ENCODE measurements at regions not wholly inside any gene's neighbourhood (a gene's known extent, or its start where the extent isn't known, plus 50 kb on each side); places are given as distances from the start of the nearest gene placed in this dataset.

DNA sequence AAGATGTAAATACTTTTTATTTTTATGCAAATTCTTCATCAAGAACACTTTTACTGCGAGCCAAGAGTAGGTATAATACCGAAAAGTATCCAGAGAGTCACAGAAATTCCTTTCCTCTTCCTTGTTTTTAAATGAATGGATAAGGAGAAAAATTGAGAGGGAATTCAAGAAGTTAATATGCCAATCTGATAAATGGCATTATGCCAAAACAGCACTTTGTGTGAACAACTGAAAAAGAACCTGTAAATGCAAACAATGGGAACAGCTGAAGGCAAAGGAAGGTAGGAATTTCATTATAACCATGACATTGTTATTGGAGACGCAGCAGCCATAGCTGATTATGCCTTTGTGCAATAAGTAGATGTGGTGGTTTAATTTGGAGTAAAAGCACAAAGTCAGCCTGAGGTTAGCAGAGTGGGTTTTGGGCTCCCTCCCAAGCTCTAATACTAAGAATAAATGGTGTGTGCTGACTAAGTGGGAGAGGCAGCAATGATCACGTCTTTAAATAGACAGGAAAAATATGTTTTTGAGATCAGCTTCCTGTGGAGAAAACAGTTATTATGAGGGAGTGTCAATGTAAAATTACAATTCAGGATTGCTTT is 209.8 kb upstream of the NDST4 start:
- Histone ChIP-seq H3K36me3 (ENCODE audit: low read depth) (no peaks in the 10 kb centered on the region), H3K9me3 (no peaks in the 10 kb centered on the region), H3K4me1 (ENCODE audit: low read depth) (no peaks in the 10 kb centered on the region), H3K4me3 (no peak overlapping the region)
- TF ChIP-seq, protein P1, sequence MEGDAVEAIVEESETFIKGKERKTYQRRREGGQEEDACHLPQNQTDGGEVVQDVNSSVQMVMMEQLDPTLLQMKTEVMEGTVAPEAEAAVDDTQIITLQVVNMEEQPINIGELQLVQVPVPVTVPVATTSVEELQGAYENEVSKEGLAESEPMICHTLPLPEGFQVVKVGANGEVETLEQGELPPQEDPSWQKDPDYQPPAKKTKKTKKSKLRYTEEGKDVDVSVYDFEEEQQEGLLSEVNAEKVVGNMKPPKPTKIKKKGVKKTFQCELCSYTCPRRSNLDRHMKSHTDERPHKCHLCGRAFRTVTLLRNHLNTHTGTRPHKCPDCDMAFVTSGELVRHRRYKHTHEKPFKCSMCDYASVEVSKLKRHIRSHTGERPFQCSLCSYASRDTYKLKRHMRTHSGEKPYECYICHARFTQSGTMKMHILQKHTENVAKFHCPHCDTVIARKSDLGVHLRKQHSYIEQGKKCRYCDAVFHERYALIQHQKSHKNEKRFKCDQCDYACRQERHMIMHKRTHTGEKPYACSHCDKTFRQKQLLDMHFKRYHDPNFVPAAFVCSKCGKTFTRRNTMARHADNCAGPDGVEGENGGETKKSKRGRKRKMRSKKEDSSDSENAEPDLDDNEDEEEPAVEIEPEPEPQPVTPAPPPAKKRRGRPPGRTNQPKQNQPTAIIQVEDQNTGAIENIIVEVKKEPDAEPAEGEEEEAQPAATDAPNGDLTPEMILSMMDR (IDR thresholded peaks at IDR 0.05), result no peak
- intact Hi-C loops (cut with DNase I, micrococcal nuclease), result no loop called here
- no peak for DNase-seq
- ATAC-seq, result no peak

DNA sequence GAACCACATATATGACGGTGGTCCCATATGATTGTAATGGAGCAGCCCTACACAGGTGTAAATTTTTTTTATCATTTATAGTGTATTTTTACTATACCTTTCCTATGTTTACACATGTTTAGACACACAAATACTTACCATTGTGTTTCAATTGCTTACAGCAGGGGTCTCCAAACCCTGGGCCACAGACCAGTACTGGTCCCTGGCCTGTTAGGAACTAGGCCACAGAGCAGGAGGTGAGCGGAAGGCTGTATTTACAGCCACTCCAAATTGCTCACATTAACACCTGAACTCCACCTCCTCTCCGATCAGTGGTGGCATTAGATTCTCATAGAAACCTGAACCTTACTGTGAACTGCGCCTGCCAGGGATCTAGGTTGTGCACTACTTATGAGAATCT is 201.8 kb upstream of the NDST4 start:
- TF ChIP-seq, protein P1 (IDR thresholded peaks at IDR 0.05), result no peak
- ATAC-seq (no peak), DNase-seq (no peak)
- H3K4me3 ChIP-seq, result no peak overlapping the region
- H3K4me1 ChIP-seq (ENCODE audit: low read depth), result no peaks in the 10 kb centered on the region
- no peaks in the 10 kb centered on the region for H3K36me3 ChIP-seq (ENCODE audit: low read depth)
- no peaks in the 10 kb centered on the region for H3K9me3 ChIP-seq
- intact Hi-C loops (cut with DNase I, micrococcal nuclease), result no loop called here

DNA sequence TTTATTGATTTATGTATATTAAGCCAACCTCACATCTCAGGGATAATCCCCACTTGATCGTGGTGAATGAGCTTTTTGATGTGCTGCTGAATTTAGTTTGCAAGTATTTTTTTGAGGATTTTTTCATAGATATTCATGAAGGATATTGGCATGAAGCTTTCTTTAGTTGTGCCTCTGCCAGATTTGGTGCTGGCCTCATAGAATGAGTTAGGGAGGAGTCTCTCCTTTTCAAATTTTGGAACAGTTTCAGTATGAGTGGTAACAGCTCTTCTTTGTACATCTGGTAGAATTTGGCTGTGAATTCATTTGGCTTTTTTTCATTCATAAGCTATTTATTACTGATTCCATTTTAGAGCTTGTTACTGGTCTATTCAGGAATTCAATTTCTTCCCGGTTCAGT is 197.2 kb upstream of the NDST4 start:
- no peak for DNase-seq
- TF ChIP-seq, protein P1 (IDR thresholded peaks at IDR 0.05), result no peak
- Histone ChIP-seq H3K9me3 (no peaks in the 10 kb centered on the region), H3K4me3 (no peak overlapping the region), H3K36me3 (ENCODE audit: low read depth) (no peaks in the 10 kb centered on the region), H3K4me1 (ENCODE audit: low read depth) (no peaks in the 10 kb centered on the region)
- no peak for ATAC-seq
- intact Hi-C loops (cut with DNase I, micrococcal nuclease), result no loop called here

DNA sequence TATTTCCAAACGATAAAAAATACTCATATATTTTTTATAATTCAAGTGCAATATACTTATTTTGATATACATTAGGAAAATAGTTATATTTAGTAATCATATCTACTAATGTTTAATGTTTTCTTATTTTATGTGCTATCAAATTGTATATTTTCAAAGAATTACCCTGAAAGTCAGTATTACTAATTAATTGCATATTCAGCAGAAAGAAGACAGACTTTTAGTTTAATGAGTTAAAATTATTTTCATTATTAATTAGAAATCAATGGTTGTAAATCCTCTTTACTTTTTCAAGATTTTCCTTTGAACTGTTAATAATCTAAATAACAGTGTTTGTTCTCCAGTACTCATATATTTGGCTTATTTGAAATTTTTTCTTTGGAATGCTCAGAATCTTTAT is 181.3 kb upstream of the NDST4 start:
- Histone ChIP-seq H3K9me3 (no peaks in the 10 kb centered on the region), H3K36me3 (ENCODE audit: low read depth) (no peaks in the 10 kb centered on the region), H3K4me1 (ENCODE audit: low read depth) (no peaks in the 10 kb centered on the region), H3K4me3 (no peak overlapping the region)
- TF ChIP-seq, protein P1 (IDR thresholded peaks at IDR 0.05), result no peak
- DNase-seq, result no peak
- ATAC-seq, result no peak
- intact Hi-C loops (cut with DNase I, micrococcal nuclease), result no loop called here

DNA sequence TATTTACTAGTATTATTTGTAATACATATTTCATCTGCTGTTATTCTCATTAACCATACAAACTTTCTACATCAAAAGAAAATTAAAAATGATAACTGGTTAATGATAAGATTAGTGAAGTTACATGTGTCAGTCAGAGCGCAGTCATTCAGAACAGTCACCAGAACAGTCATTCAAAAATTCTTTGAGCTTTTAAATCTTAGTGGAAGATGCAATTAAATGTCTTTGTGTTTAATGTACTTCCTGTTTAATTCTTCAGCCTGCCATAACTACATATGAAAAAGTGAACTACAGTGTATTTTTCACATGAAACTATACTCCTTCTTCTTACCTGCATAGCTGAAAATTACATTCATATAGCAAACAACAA is 179.7 kb upstream of the NDST4 start:
- no peak for ATAC-seq

More for the DNA sequence above, 179.7 kb upstream of the NDST4 start:
- Histone ChIP-seq H3K4me1 (ENCODE audit: low read depth) (no peaks in the 10 kb centered on the region), H3K9me3 (no peaks in the 10 kb centered on the region), H3K4me3 (no peak overlapping the region), H3K36me3 (ENCODE audit: low read depth) (no peaks in the 10 kb centered on the region)
- no peak for DNase-seq
- intact Hi-C loops (cut with DNase I, micrococcal nuclease), result no loop called here
- TF ChIP-seq, protein P1 (IDR thresholded peaks at IDR 0.05), result no peak

Measured in mucosa of descending colon (tissue), 3 donors.